ENCODE measurements at regions not wholly inside any gene's neighbourhood (a gene's known extent, or its start where the extent isn't known, plus 50 kb on each side); places are given as distances from the start of the nearest gene placed in this dataset.

DNA sequence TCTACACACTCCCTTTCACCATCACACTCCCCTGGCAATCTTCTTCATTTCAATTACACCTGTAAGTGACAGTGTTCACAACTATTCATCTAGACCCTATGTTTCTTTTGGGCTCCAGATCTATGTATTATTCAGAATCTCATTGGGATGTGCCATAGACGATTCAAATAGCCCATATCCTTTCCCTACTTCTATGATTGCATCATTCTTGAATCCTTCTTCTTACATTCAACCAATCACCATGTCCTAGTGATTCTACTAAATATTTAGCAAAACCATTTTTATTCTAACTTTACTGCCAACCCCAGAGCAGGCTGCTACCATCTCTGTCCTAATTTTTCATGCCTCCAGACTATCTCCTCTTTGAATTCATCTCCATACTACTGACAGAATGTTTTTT is 106.4 kb downstream of the TDRD15 start:
- TF ChIP-seq, protein P1, sequence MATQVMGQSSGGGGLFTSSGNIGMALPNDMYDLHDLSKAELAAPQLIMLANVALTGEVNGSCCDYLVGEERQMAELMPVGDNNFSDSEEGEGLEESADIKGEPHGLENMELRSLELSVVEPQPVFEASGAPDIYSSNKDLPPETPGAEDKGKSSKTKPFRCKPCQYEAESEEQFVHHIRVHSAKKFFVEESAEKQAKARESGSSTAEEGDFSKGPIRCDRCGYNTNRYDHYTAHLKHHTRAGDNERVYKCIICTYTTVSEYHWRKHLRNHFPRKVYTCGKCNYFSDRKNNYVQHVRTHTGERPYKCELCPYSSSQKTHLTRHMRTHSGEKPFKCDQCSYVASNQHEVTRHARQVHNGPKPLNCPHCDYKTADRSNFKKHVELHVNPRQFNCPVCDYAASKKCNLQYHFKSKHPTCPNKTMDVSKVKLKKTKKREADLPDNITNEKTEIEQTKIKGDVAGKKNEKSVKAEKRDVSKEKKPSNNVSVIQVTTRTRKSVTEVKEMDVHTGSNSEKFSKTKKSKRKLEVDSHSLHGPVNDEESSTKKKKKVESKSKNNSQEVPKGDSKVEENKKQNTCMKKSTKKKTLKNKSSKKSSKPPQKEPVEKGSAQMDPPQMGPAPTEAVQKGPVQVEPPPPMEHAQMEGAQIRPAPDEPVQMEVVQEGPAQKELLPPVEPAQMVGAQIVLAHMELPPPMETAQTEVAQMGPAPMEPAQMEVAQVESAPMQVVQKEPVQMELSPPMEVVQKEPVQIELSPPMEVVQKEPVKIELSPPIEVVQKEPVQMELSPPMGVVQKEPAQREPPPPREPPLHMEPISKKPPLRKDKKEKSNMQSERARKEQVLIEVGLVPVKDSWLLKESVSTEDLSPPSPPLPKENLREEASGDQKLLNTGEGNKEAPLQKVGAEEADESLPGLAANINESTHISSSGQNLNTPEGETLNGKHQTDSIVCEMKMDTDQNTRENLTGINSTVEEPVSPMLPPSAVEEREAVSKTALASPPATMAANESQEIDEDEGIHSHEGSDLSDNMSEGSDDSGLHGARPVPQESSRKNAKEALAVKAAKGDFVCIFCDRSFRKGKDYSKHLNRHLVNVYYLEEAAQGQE (IDR thresholded peaks at IDR 0.05; ENCODE audit: insufficient read depth in 1 of 2, low read depth in 2 of 2, low read length in 2 of 2) = no peak
- no peak for TF ChIP-seq TAF1 (IDR thresholded peaks at IDR 0.05; ENCODE audit: borderline replicate concordance, insufficient read depth, low read length)

All from PFSK-1 (cell line).